Stimulated activated CD8-positive, alpha-beta memory T cell treated with anti-CD3 and anti-CD28 coated beads, Interleukin-12 subunit alpha, Interleukin-12 subunit beta, amount 100 ng/mL, for 24 hours (primary cell): ENCODE measurements at regions not wholly inside any gene's neighbourhood (a gene's known extent, or its start where the extent isn't known, plus 50 kb on each side); places are given as distances from the start of the nearest gene placed in this dataset.

ENCODE experiments used
- DNase-seq: peaks from one replicate; pipeline ENCODE4 v3.0.0-alpha.2; 2020; ENCODE audit errors: extremely low read depth

GRCh38 chr16:79265701-79266100, 334.8 kb downstream of the MAF start:
- DNase-seq, result no peak

GRCh38 chr16:79265196-79265595, 335.3 kb downstream of the MAF start:
- no peak for DNase-seq

- DNase-seq, result no peak
Observed at GRCh38 chr16:79264237-79265109, 336.1 kb downstream of the MAF start.

- DNase-seq, result no peak
Observed at GRCh38 chr16:79263425-79263824, 337.1 kb downstream of the MAF start.
